ENCODE measurements at regions not wholly inside any gene's neighbourhood (a gene's known extent, or its start where the extent isn't known, plus 50 kb on each side); places are given as distances from the start of the nearest gene placed in this dataset.

DNA sequence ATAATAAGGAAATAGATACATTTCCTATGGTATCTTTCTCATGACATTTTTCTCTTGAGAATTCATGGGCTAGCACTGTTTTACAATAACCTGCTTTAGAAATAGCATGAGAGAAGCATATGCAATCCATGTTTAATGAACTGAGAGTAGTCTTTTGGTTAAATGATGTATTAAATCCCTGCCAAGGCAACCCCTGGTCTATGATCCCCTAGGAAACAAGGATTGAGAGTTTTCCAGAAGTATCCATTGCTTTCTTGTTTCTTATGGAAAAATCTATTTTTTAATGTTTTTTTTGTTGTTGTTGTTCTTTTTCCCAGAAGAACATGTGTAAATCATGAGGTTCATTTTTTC is 390.5 kb upstream of the HSF2 start:
- CTCF ChIA-PET (ENCODE audit: low intra/inter-chr PET ratio): no interaction called here
- ATAC-seq: no peak
- H3K4me2 ChIP-seq (ENCODE audit: insufficient read depth, low read length): no peak overlapping the region
- intact Hi-C loops (cut with micrococcal nuclease) (no loop called here), in situ Hi-C loops (cut with MboI) (no loop called here)
- H3K27ac ChIP-seq (ENCODE audit: extremely low read depth, low read depth, low read length): no peak overlapping the region
- BruUV-seq (replicated peaks): no TSS peak
- H2AFZ ChIP-seq (ENCODE audit: low read depth, low read length): no peak overlapping the region
- no peaks in the 10 kb centered on the region for H3K9me1 ChIP-seq (ENCODE audit: control insufficient read depth, insufficient read depth, low read length)
- no peaks in the 10 kb centered on the region for H3K9me3 ChIP-seq (replicated peaks; ENCODE audit: control insufficient read depth, insufficient read depth, low read depth, low read length)
- no peaks in the 10 kb centered on the region for H3K36me3 ChIP-seq (ENCODE audit: control insufficient read depth, insufficient read depth, low read length)
- no peaks in the 10 kb centered on the region for H3K4me1 ChIP-seq (replicated peaks in 1 of 2; ENCODE audit: control insufficient read depth in 2 of 2, insufficient read depth in 2 of 2, low read length in 2 of 2)
- POLR2A ChIA-PET: no interaction called here
- no peak for DNase-seq (ENCODE audit: extremely low read depth in 1 of 4, low spot score in 3 of 4)
- H4K20me1 ChIP-seq (replicated peaks; ENCODE audit: control insufficient read depth, insufficient read depth, low read length): no peaks in the 10 kb centered on the region
- no peaks in the 10 kb centered on the region for H3K27me3 ChIP-seq (ENCODE audit: control insufficient read depth in 2 of 2, insufficient read depth in 2 of 2, low read length in 2 of 2)
- FAIRE-seq: no peak
- H3K79me2 ChIP-seq (ENCODE audit: control insufficient read depth, insufficient read depth, low read length): no peaks in the 10 kb centered on the region
- no peak overlapping the region for H3K9ac ChIP-seq (ENCODE audit: insufficient read depth in 1 of 2, low read depth in 2 of 2, low read length in 2 of 2)
- no peak overlapping the region for H3K4me3 ChIP-seq
- TF ChIP-seq MEIS2 (IDR thresholded peaks at IDR 0.05; ENCODE audit: partially characterized antibody) (no peak), CBX2 (IDR thresholded peaks at IDR 0.05; ENCODE audit: insufficient read depth, low read length, poor library complexity, severe bottlenecking) (no peak), GATA2 (CRISPR knock-in tag; IDR thresholded peaks at IDR 0.05) (no peak), ZFPM2 (CRISPR knock-in tag; IDR thresholded peaks at IDR 0.05) (no peak), FOSL1 (tag; conservative IDR thresholded peaks at IDR 0.05) (no peak), MEF2D (tag; conservative IDR thresholded peaks at IDR 0.05; ENCODE audit: low read depth) (no peak), CREB1 (IDR thresholded peaks at IDR 0.05) (no peak), CREB1 (CRISPR knock-in tag; IDR thresholded peaks at IDR 0.05) (no peak), ZNF140 (CRISPR knock-in tag; IDR thresholded peaks at IDR 0.05) (no peak), ZNF347 (CRISPR knock-in tag; IDR thresholded peaks at IDR 0.05; ENCODE audit: low read depth) (no peak), SNIP1 (IDR thresholded peaks at IDR 0.05; ENCODE audit: low read depth) (no peak), CHD4 (IDR thresholded peaks at IDR 0.05; ENCODE audit: insufficient read depth, insufficient replicate concordance, low read depth, low read length, poor library complexity, severe bottlenecking) (no peak), ETV6 (IDR thresholded peaks at IDR 0.05; ENCODE audit: borderline replicate concordance in 1 of 2, low read depth in 2 of 2, low read length in 1 of 2) (no peak), ETV6 (CRISPR knock-in tag; IDR thresholded peaks at IDR 0.05; ENCODE audit: borderline replicate concordance) (no peak), NR1H2 (CRISPR knock-in tag; IDR thresholded peaks at IDR 0.05) (no peak)
- TF ChIP-seq, protein P1, sequence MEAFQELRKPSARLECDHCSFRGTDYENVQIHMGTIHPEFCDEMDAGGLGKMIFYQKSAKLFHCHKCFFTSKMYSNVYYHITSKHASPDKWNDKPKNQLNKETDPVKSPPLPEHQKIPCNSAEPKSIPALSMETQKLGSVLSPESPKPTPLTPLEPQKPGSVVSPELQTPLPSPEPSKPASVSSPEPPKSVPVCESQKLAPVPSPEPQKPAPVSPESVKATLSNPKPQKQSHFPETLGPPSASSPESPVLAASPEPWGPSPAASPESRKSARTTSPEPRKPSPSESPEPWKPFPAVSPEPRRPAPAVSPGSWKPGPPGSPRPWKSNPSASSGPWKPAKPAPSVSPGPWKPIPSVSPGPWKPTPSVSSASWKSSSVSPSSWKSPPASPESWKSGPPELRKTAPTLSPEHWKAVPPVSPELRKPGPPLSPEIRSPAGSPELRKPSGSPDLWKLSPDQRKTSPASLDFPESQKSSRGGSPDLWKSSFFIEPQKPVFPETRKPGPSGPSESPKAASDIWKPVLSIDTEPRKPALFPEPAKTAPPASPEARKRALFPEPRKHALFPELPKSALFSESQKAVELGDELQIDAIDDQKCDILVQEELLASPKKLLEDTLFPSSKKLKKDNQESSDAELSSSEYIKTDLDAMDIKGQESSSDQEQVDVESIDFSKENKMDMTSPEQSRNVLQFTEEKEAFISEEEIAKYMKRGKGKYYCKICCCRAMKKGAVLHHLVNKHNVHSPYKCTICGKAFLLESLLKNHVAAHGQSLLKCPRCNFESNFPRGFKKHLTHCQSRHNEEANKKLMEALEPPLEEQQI (IDR thresholded peaks at IDR 0.05): no peak
- TF ChIP-seq, protein P2, sequence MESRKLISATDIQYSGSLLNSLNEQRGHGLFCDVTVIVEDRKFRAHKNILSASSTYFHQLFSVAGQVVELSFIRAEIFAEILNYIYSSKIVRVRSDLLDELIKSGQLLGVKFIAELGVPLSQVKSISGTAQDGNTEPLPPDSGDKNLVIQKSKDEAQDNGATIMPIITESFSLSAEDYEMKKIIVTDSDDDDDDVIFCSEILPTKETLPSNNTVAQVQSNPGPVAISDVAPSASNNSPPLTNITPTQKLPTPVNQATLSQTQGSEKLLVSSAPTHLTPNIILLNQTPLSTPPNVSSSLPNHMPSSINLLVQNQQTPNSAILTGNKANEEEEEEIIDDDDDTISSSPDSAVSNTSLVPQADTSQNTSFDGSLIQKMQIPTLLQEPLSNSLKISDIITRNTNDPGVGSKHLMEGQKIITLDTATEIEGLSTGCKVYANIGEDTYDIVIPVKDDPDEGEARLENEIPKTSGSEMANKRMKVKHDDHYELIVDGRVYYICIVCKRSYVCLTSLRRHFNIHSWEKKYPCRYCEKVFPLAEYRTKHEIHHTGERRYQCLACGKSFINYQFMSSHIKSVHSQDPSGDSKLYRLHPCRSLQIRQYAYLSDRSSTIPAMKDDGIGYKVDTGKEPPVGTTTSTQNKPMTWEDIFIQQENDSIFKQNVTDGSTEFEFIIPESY (CRISPR knock-in tag; IDR thresholded peaks at IDR 0.05): no peak
- TF ChIP-seq, protein P3, sequence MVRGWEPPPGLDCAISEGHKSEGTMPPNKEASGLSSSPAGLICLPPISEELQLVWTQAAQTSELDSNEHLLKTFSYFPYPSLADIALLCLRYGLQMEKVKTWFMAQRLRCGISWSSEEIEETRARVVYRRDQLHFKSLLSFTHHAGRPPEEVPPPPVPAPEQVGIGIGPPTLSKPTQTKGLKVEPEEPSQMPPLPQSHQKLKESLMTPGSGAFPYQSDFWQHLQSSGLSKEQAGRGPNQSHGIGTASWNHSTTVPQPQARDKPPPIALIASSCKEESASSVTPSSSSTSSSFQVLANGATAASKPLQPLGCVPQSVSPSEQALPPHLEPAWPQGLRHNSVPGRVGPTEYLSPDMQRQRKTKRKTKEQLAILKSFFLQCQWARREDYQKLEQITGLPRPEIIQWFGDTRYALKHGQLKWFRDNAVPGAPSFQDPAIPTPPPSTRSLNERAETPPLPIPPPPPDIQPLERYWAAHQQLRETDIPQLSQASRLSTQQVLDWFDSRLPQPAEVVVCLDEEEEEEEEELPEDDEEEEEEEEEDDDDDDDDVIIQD (CRISPR knock-in tag; IDR thresholded peaks at IDR 0.05): no peak
- TF ChIP-seq, protein P4, sequence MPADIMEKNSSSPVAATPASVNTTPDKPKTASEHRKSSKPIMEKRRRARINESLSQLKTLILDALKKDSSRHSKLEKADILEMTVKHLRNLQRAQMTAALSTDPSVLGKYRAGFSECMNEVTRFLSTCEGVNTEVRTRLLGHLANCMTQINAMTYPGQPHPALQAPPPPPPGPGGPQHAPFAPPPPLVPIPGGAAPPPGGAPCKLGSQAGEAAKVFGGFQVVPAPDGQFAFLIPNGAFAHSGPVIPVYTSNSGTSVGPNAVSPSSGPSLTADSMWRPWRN (IDR thresholded peaks at IDR 0.05; ENCODE audit: low read depth): no peak

Measured in K562 (cell line).